ENCODE measurements at regions not wholly inside any gene's neighbourhood (a gene's known extent, or its start where the extent isn't known, plus 50 kb on each side); places are given as distances from the start of the nearest gene placed in this dataset.
"Not testable (repeated sequence)": the region's sequence is repeated elsewhere in the genome, so short reads cannot be mapped to it uniquely, and the experiment has no call there.

- POLR2A ChIA-PET, result no interaction called here
Measured at GRCh38 chr15:56804279-56804678, 71.0 kb upstream of the ZNF280D start.

GRCh38 chr15:56802161-56802560, 68.9 kb upstream of the ZNF280D start:
- peaks cover 2% of the 10 kb centered on the region for H3K4me1 Mint-ChIP-seq
- peaks cover 5% of the 10 kb centered on the region for H3K9me3 Mint-ChIP-seq
- ATAC-seq (ENCODE audit: low read depth) (no peak), DNase-seq (no peak)
- POLR2A ChIA-PET, result no interaction called here
- peaks cover 3% of the 10 kb centered on the region for H3K27me3 Mint-ChIP-seq
- no peaks in the 10 kb centered on the region for H3K36me3 Mint-ChIP-seq
- no peak overlapping the region for H3K4me3 Mint-ChIP-seq
- H3K27ac Mint-ChIP-seq, result no peak overlapping the region

More at GRCh38 chr15:56804279-56804678, 71.0 kb upstream of the ZNF280D start:
- ATAC-seq (ENCODE audit: low read depth) (no peak), DNase-seq (no peak)
- H3K4me3 Mint-ChIP-seq, result no peak overlapping the region
- no peak overlapping the region for H3K27ac Mint-ChIP-seq
- peaks cover 2% of the 10 kb centered on the region for H3K4me1 Mint-ChIP-seq
- H3K27me3 Mint-ChIP-seq, result no peaks in the 10 kb centered on the region
- peaks cover 16% of the 10 kb centered on the region for H3K9me3 Mint-ChIP-seq
- peaks cover 1% of the 10 kb centered on the region for H3K36me3 Mint-ChIP-seq

- DNase-seq (no peak), ATAC-seq (ENCODE audit: low read depth) (no peak)
- POLR2A ChIA-PET, result no interaction called here
- Mint-ChIP-seq H3K36me3 (no peaks in the 10 kb centered on the region), H3K27ac (no peak overlapping the region), H3K4me1 (no peaks in the 10 kb centered on the region), H3K4me3 (no peak overlapping the region), H3K9me3 (no peaks in the 10 kb centered on the region), H3K27me3 (peaks cover 3% of the 10 kb centered on the region)
Measured at GRCh38 chr15:56798639-56799038, 65.3 kb upstream of the ZNF280D start.

GRCh38 chr15:56797720-56798275, 64.5 kb upstream of the ZNF280D start:
- peaks cover 3% of the 10 kb centered on the region for H3K27me3 Mint-ChIP-seq
- ATAC-seq (ENCODE audit: low read depth) (no peak), DNase-seq (no peak)
- H3K36me3 Mint-ChIP-seq, result no peaks in the 10 kb centered on the region
- peaks cover 3% of the 10 kb centered on the region for H3K9me3 Mint-ChIP-seq
- POLR2A ChIA-PET, result no interaction called here
- no peak overlapping the region for H3K4me3 Mint-ChIP-seq
- no peak overlapping the region for H3K27ac Mint-ChIP-seq
- no peaks in the 10 kb centered on the region for H3K4me1 Mint-ChIP-seq

GRCh38 chr15:56795502-56795901, 62.2 kb upstream of the ZNF280D start:
- Mint-ChIP-seq H3K4me3 (no peak overlapping the region), H3K4me1 (no peaks in the 10 kb centered on the region), H3K36me3 (no peaks in the 10 kb centered on the region), H3K27me3 (peaks cover 3% of the 10 kb centered on the region), H3K9me3 (peaks cover 9% of the 10 kb centered on the region), H3K27ac (no peak overlapping the region)
- DNase-seq, result no peak
- ATAC-seq (ENCODE audit: low read depth), result no peak
- POLR2A ChIA-PET, result no interaction called here

GRCh38 chr15:56794553-56795329, 61.4 kb upstream of the ZNF280D start:
- Mint-ChIP-seq H3K4me3 (no peak overlapping the region), H3K4me1 (no peaks in the 10 kb centered on the region), H3K27me3 (peaks cover 3% of the 10 kb centered on the region), H3K9me3 (peaks cover 9% of the 10 kb centered on the region), H3K36me3 (no peaks in the 10 kb centered on the region), H3K27ac (no peak overlapping the region)
- POLR2A ChIA-PET, result no interaction called here
- DNase-seq, result no peak
- ATAC-seq (ENCODE audit: low read depth), result no peak

- Mint-ChIP-seq H3K36me3 (no peaks in the 10 kb centered on the region), H3K27ac (no peak overlapping the region), H3K4me3 (no peak overlapping the region), H3K27me3 (peaks cover 3% of the 10 kb centered on the region), H3K4me1 (no peaks in the 10 kb centered on the region), H3K9me3 (peaks cover 9% of the 10 kb centered on the region)
- POLR2A ChIA-PET, result no interaction called here
- DNase-seq (no peak), ATAC-seq (ENCODE audit: low read depth) (no peak)
Measured at GRCh38 chr15:56794165-56794552, 60.9 kb upstream of the ZNF280D start.

GRCh38 chr15:56792211-56792610, 58.9 kb upstream of the ZNF280D start:
- Mint-ChIP-seq H3K36me3 (peaks cover 2% of the 10 kb centered on the region), H3K4me1 (no peaks in the 10 kb centered on the region), H3K9me3 (peaks cover 9% of the 10 kb centered on the region), H3K27me3 (no peaks in the 10 kb centered on the region), H3K4me3 (no peak overlapping the region), H3K27ac (no peak overlapping the region)
- DNase-seq (no peak), ATAC-seq (ENCODE audit: low read depth) (no peak)
- POLR2A ChIA-PET, result no interaction called here

- peaks cover 12% of the 10 kb centered on the region for H3K9me3 Mint-ChIP-seq
- H3K27ac Mint-ChIP-seq; H3K36me3 Mint-ChIP-seq; H3K4me1 Mint-ChIP-seq; POLR2A ChIA-PET; H3K4me3 Mint-ChIP-seq; DNase-seq; H3K27me3 Mint-ChIP-seq; ATAC-seq (ENCODE audit: low read depth): not testable (repeated sequence)
Measured at GRCh38 chr15:56791521-56791920, 58.2 kb upstream of the ZNF280D start.

GRCh38 chr15:56788359-56788758, 55.0 kb upstream of the ZNF280D start:
- no peaks in the 10 kb centered on the region for H3K27me3 Mint-ChIP-seq
- DNase-seq (no peak), ATAC-seq (ENCODE audit: low read depth) (no peak)
- H3K27ac Mint-ChIP-seq, result no peak overlapping the region
- peaks cover 2% of the 10 kb centered on the region for H3K36me3 Mint-ChIP-seq
- H3K9me3 Mint-ChIP-seq, result peaks cover 12% of the 10 kb centered on the region
- no peak overlapping the region for H3K4me3 Mint-ChIP-seq
- peaks cover 2% of the 10 kb centered on the region for H3K4me1 Mint-ChIP-seq
- POLR2A ChIA-PET, result no interaction called here

- H3K36me3 Mint-ChIP-seq, result peaks cover 2% of the 10 kb centered on the region
- DNase-seq, result no peak
- no peak overlapping the region for H3K27ac Mint-ChIP-seq
- H3K27me3 Mint-ChIP-seq, result no peaks in the 10 kb centered on the region
- POLR2A ChIA-PET, result no interaction called here
- peaks cover 4% of the 10 kb centered on the region for H3K9me3 Mint-ChIP-seq
- peaks cover 2% of the 10 kb centered on the region for H3K4me1 Mint-ChIP-seq
- ATAC-seq (ENCODE audit: low read depth), result no peak
- H3K4me3 Mint-ChIP-seq, result no peak overlapping the region
Measured at GRCh38 chr15:56786966-56787365, 53.7 kb upstream of the ZNF280D start.

GRCh38 chr15:56783857-56784661, 50.8 kb upstream of the ZNF280D start:
- POLR2A ChIA-PET, result no interaction called here
- Mint-ChIP-seq H3K36me3 (peaks cover 4% of the 10 kb centered on the region), H3K4me3 (no peak overlapping the region), H3K27ac (no peak overlapping the region), H3K9me3 (peaks cover 8% of the 10 kb centered on the region), H3K4me1 (peaks cover 9% of the 10 kb centered on the region), H3K27me3 (no peaks in the 10 kb centered on the region)
- DNase-seq (no peak), ATAC-seq (ENCODE audit: low read depth) (no peak)

GRCh38 chr15:56783156-56783856, 50.0 kb upstream of the ZNF280D start:
- H3K9me3 Mint-ChIP-seq, result peaks cover 8% of the 10 kb centered on the region
- peaks cover 9% of the 10 kb centered on the region for H3K4me1 Mint-ChIP-seq
- DNase-seq (no peak), ATAC-seq (ENCODE audit: low read depth) (no peak)
- no peak overlapping the region for H3K4me3 Mint-ChIP-seq
- no peaks in the 10 kb centered on the region for H3K27me3 Mint-ChIP-seq
- POLR2A ChIA-PET, result no interaction called here
- H3K36me3 Mint-ChIP-seq, result peaks cover 4% of the 10 kb centered on the region
- H3K27ac Mint-ChIP-seq, result no peak overlapping the region
